ENCODE measurements at regions not wholly inside any gene's neighbourhood (a gene's known extent, or its start where the extent isn't known, plus 50 kb on each side); places are given as distances from the start of the nearest gene placed in this dataset.
"Not testable (repeated sequence)": the region's sequence is repeated elsewhere in the genome, so short reads cannot be mapped to it uniquely, and the experiment has no call there.

GRCh38 chr3:178967177-178967532, 104.5 kb downstream of the ZMAT3 start:
- DNase-seq, result peak in 1 of 2 experiments; percentile 60

GRCh38 chr3:178966299-178967176, 105.1 kb downstream of the ZMAT3 start:
- peak; percentile 77 to 81 for DNase-seq

- DNase-seq, result no peak
Observed at GRCh38 chr3:178964551-178964950, 107.1 kb downstream of the ZMAT3 start.

GRCh38 chr3:178960918-178961317, 110.7 kb downstream of the ZMAT3 start:
- no peak for DNase-seq

GRCh38 chr3:178960181-178960580, 111.4 kb downstream of the ZMAT3 start:
- DNase-seq, result peak in 1 of 2 experiments; percentile 51

GRCh38 chr3:178950676-178951075, 120.9 kb downstream of the ZMAT3 start:
- DNase-seq, result no peak

- DNase-seq, result no peak
Observed at GRCh38 chr3:178949896-178950295, 121.7 kb downstream of the ZMAT3 start.

GRCh38 chr3:178948546-178948945, 123.1 kb downstream of the ZMAT3 start:
- DNase-seq, result no peak

- peak; percentile 24 to 78 for DNase-seq
Observed at GRCh38 chr3:178947738-178948137, 123.9 kb downstream of the ZMAT3 start.

- not testable (repeated sequence) for DNase-seq
Observed at GRCh38 chr3:178942261-178942660, 129.3 kb downstream of the ZMAT3 start.

GRCh38 chr3:178930116-178930515, 141.5 kb downstream of the ZMAT3 start:
- DNase-seq, result no peak

- no peak for DNase-seq
Observed at GRCh38 chr3:178916223-178916622, 155.4 kb downstream of the ZMAT3 start.

GRCh38 chr3:178915365-178915764, 156.2 kb downstream of the ZMAT3 start:
- DNase-seq, result no peak

GRCh38 chr3:178907081-178907480, 164.5 kb downstream of the ZMAT3 start:
- no peak for DNase-seq

GRCh38 chr3:178901204-178901603, 170.4 kb downstream of the ZMAT3 start:
- DNase-seq, result no peak

- DNase-seq, result peak; percentile 98 to 100
Observed at GRCh38 chr3:178900029-178900646, 171.5 kb downstream of the ZMAT3 start.

GRCh38 chr3:178895178-178895789, 176.3 kb downstream of the ZMAT3 start:
- DNase-seq, result no peak
